ENCODE measurements at regions not wholly inside any gene's neighbourhood (a gene's known extent, or its start where the extent isn't known, plus 50 kb on each side); places are given as distances from the start of the nearest gene placed in this dataset.

DNA sequence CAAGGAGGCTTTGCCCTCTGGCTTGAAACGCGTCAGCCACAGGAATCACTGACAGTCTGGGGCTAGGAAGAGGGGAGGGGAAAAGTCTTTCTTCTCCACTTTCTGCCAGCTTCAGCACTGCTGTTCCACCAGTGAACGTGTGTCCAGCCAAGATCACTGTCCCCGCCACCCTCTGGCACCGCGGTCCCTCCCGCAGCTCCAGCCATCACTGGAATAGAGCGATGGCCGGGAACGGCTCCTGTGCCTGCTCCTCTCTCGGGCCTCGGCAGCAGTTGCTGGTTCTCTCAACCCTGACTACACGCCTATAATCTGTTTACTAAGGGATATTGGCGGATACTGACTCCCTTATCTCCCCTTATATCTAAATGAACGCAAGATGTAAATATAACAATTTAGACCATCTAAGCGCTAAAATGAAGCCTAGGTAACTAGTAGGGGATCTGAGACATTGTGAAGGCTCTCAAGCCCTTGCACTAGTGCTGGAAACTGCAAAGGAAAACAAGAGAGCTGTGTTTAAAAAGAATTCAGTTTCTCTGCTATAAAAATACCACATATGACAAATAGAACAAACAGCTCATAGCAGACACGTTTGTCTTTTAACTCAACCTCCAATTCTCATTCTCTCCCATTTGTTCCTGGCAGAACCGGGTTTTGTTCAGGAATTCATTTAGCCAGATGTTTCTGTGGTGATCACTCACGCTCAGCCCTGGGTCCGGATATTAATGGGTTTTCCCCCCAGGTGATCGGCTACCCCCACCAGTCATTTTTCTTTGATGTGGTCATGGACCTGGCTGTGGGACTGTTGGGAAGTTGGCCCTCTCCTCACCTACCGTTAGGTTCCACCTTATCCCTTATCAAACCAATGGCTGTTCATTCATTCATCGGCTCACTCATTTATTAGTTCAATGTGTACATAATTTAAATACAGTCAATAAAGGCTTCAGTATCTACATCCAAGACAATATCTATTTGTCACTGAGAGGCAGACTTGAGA, 149.8 kb downstream of the MED10 start:
- DNase-seq: no peak

GRCh38 chr5:6225121-6225607, 153.2 kb downstream of the MED10 start:
- DNase-seq: no peak

DNA sequence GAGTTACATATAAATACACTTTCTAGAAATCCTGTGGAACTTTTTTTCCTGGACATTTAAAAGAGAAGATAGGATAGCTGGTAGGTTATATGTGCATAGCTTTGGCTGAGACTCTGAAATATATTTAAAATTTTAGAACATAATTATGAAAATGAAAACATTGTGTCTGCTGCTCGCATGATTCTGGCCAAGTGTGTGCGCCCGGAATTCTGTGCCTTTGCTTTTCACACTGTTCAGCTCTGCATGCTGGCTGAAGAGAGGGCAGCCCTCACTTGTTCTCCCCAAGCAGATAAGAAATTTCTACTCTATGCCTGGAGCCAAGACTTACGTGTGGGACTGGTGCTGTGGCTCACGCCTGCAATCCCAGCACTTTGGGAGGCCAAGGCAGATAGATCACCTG, 153.9 kb downstream of the MED10 start:
- DNase-seq: no peak

DNA sequence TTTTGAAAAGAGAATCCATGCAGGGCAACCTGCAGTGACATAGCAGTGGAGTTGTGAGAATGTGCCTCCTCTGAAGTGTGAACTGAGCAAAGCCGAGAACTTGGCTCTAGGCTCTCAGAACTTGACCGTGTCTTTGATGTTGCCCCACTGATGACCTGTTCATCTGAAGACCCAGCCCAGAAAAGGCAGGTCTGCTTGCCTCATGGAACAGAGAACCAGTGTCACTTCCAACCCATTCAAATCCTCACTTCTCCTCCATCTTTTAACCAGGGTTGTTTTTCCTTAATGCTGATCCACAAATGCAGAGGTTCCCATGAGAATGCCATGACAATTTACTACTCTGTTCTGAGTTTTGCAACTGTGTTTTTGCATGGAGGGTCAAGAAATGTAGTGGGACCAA, 155.4 kb downstream of the MED10 start:
- no peak for DNase-seq

DNA sequence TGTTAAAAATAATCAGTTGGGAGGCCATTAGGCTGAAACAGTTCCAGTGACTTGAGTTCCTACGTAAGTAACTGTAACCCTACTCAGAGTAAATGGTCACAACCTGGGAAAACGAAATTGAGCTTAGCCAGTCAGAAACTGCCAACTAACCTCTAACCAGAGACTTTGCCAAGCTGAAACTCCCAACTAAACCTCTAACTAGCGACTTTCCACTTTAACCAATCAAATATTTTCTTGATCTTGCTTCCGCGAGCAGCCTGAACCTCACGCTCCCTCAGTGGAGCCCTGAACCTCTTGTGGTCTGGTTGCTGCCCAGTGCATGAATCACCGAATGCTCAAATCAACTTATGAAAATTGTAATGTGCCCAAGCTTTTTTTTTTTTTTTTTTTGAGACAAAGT, 156.2 kb downstream of the MED10 start:
- DNase-seq: no peak

- no peak for DNase-seq
Measured at GRCh38 chr5:6221141-6221626, 157.2 kb downstream of the MED10 start.

GRCh38 chr5:6220346-6221088, 157.8 kb downstream of the MED10 start:
- DNase-seq: peak; percentile 34

GRCh38 chr5:6218517-6218916, 159.8 kb downstream of the MED10 start:
- no peak for DNase-seq

DNA sequence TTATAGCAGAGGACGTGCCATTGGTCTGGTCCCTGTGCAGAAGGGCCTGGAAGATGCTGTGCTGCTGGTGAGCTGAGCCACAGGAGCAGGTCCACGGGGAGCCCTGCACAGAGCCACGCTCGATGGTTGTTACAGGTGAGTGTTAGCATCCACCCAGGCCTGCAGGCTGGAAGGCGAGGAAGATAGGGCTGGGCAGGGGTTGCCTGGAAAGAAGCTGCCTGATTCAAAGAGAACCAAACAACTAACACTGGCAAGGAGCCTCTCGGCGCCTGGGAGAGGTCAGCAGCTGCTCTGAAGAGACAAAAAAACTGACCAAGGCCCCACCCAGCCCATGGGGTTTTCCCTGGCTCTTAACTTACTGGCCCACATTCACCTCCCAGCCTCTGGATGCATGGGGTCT, 160.2 kb downstream of the MED10 start:
- no peak for DNase-seq

GRCh38 chr5:6216471-6217075, 161.8 kb downstream of the MED10 start:
- no peak for DNase-seq

GRCh38 chr5:6215891-6216290, 162.5 kb downstream of the MED10 start:
- DNase-seq: no peak

- no peak for DNase-seq
Measured at GRCh38 chr5:6212244-6212643, 166.1 kb downstream of the MED10 start.

- DNase-seq: no peak
Measured at GRCh38 chr5:6206501-6206900, 171.8 kb downstream of the MED10 start.

DNA sequence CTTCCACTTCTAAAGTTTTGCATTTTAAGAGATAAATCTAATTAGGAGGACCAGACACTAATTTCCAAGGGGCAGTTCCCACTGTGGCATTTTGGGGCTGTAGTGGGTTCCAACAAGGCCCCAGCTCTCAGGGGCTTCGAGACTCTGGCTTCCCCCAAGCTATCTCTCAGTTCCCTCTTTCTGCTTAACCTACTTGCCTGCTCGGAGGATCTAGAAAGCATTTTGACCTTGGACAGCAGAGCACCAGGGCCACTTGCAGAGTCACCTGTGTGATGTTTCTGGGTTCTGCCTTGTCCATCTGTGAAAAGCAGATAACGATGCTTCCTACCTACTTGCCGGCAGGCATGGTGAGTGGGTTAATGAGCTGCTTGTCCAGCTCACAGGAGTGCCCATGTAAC, 175.4 kb downstream of the MED10 start:
- peak; percentile 37 for DNase-seq

DNA sequence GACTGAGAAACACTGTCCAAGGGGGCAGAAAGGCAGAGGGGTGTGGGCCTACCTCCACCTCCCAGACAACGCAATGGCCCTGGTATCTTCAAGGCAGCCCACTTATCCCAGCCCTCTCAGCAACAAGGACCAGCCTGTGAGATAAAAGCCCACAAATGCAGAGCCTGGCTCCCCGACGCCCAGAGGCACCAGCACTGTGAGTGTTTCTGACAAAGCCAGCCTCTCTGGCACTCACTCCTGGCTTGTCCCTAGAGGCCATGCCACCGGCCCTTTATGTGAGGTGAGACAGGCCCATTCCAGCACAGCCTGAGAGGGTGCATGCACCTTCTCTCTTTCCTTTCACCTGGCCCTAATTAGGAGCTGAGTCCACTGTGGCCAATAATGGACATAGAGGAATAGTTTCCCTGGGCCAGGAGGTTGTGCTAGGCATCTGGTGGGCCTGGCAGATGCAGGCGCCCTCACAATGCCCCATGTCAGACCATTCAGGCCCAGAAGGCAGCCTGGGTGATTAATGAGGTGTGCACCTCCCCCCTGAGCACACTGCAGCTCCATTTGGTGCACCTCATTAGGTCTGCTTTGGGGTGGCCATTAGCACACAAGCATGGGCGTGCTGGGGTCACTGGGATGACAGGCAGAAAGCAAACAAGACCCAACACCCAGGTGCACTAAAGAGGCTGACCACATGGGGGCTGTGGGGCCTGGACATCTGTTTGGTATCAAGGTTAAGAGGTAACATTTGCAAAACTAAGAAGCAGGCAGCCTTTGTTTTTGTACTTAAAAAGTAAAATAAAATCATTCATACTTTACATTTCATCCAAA, 176.0 kb downstream of the MED10 start:
- DNase-seq: peak; percentile 82

- no peak for DNase-seq
Measured at GRCh38 chr5:6201631-6202030, 176.7 kb downstream of the MED10 start.

DNA sequence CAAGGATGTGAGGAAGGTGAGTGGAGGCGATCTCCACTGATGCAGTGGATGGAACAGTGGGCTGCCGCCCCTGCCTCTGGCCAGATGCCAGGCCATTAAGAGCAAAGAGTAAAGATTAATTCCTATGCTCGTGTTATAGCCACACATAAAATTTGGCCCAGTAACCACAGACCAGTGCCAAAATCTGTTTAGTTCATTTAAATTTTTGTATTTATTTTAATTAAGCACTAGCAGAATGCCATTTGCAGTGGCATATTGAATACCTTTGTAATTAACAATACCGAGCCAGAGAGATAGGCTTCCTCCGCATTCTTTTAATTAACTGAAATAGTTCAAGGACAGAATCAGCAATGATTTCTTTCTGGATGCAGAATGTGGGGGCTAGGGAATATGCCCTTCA, 179.8 kb downstream of the MED10 start:
- no peak for DNase-seq

DNA sequence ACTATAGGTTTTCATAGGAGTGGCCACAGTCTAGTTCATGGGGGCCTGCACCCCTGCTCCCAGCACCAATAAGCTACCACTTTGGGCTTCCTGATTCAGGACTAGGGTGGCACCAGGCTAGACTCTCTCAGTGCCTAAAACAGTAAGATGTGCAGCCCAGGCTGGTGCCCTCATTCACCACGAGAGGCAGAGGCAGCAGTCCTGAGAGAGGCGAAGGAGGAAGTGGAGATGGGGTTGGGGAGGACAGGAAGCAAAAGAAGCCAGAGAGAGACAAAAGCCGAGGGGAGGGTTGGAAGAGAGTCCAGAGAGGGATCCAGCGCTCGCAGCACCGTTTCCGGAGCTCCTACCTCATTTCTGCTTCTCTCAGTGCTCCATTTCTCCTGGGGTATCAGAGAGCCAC, 180.9 kb downstream of the MED10 start:
- no peak for DNase-seq

GRCh38 chr5:6195711-6196358, 182.5 kb downstream of the MED10 start:
- no peak for DNase-seq

- no peak for DNase-seq
Measured at GRCh38 chr5:6194906-6195612, 183.3 kb downstream of the MED10 start.

DNA sequence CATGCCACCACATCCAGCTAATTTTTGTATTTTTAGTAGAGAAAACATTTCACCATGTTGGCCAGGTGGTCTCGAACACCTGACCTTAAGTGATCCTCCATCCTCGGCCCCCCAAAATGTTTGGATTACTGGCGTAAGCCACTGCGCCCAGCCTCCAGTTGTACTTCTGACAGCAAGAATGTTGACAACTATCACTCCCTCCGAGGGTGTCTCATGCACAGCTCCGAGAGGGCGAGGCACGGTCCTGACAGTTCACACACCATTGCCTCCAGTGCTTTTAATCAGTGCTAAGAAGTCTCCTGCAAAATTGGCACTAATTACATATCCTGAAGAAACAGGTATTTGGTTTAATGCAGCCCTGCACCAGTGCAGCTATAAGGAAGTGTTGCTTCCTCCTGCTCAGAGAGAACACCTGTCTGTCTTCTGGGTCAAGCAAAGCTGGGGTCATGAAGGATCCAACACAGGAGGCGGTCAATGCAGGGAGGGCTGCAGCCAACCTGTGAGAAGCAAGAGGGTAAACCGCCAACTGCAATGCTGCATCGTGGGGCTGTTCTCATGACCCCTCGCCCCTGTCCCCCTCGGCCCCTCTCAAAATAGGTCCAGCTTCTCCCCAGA, 184.0 kb downstream of the MED10 start:
- no peak for DNase-seq
